ENCODE measurements at regions not wholly inside any gene's neighbourhood (a gene's known extent, or its start where the extent isn't known, plus 50 kb on each side); places are given as distances from the start of the nearest gene placed in this dataset.

GRCh38 chr21:28822486-28823335, 170.0 kb downstream of the LTN1 start:
- Mint-ChIP-seq H3K4me1 (peaks cover 22% of the 10 kb centered on the region), H3K36me3 (ENCODE audit: low read depth) (no peaks in the 10 kb centered on the region), H3K4me3 (no peak overlapping the region), H3K27me3 (ENCODE audit: low read depth) (no peaks in the 10 kb centered on the region), H3K27ac (peak overlapping the region; percentile 45 to 90 (median 57)), H3K9me3 (peaks cover 2% of the 10 kb centered on the region)
- no peak for TF ChIP-seq CTCF (IDR thresholded peaks at IDR 0.05; ENCODE audit: unreplicated experiment in 3 of 3)

- Mint-ChIP-seq H3K9me3 (peaks cover 2% of the 10 kb centered on the region), H3K4me1 (peaks cover 22% of the 10 kb centered on the region), H3K36me3 (ENCODE audit: low read depth) (no peaks in the 10 kb centered on the region), H3K27ac (peak overlapping the region in 1 of 3 experiments; percentile 79), H3K27me3 (ENCODE audit: low read depth) (no peaks in the 10 kb centered on the region), H3K4me3 (no peak overlapping the region)
- no peak for TF ChIP-seq CTCF (IDR thresholded peaks at IDR 0.05; ENCODE audit: unreplicated experiment in 3 of 3)
These were observed 170.6 kb downstream of the LTN1 start for GRCh38 chr21:28822123-28822399.

GRCh38 chr21:28821276-28822122, 171.2 kb downstream of the LTN1 start:
- no peaks in the 10 kb centered on the region for H3K36me3 Mint-ChIP-seq (ENCODE audit: low read depth)
- H3K9me3 Mint-ChIP-seq = peaks cover 2% of the 10 kb centered on the region
- no peaks in the 10 kb centered on the region for H3K27me3 Mint-ChIP-seq (ENCODE audit: low read depth)
- no peak for TF ChIP-seq CTCF (IDR thresholded peaks at IDR 0.05; ENCODE audit: unreplicated experiment in 3 of 3)
- peak overlapping the region; percentile 40 to 79 (median 68) for H3K27ac Mint-ChIP-seq
- H3K4me1 Mint-ChIP-seq = peaks cover 22% of the 10 kb centered on the region
- H3K4me3 Mint-ChIP-seq = no peak overlapping the region

- Mint-ChIP-seq H3K27ac (no peak overlapping the region), H3K36me3 (ENCODE audit: low read depth) (no peaks in the 10 kb centered on the region), H3K27me3 (ENCODE audit: low read depth) (no peaks in the 10 kb centered on the region), H3K4me1 (peaks cover 22% of the 10 kb centered on the region), H3K4me3 (no peak overlapping the region), H3K9me3 (peaks cover 2% of the 10 kb centered on the region)
- TF ChIP-seq CTCF (IDR thresholded peaks at IDR 0.05; ENCODE audit: unreplicated experiment in 3 of 3) = no peak
These were observed 173.9 kb downstream of the LTN1 start for GRCh38 chr21:28818663-28819278.

GRCh38 chr21:28817871-28818270, 174.8 kb downstream of the LTN1 start:
- TF ChIP-seq CTCF (IDR thresholded peaks at IDR 0.05; ENCODE audit: unreplicated experiment in 3 of 3) = no peak
- Mint-ChIP-seq H3K4me1 (peaks cover 13% of the 10 kb centered on the region), H3K9me3 (peaks cover 10% of the 10 kb centered on the region), H3K27ac (no peak overlapping the region), H3K27me3 (ENCODE audit: low read depth) (no peaks in the 10 kb centered on the region), H3K36me3 (ENCODE audit: low read depth) (no peaks in the 10 kb centered on the region), H3K4me3 (no peak overlapping the region)

Data from nephron (organoid).